ENCODE measurements at regions not wholly inside any gene's neighbourhood (a gene's known extent, or its start where the extent isn't known, plus 50 kb on each side); places are given as distances from the start of the nearest gene placed in this dataset.

- DNase-seq (ENCODE audit: low read depth): no peak
- no peak overlapping the region for H3K4me3 ChIP-seq (ENCODE audit: low read depth, low read length)
Measured at GRCh38 chr2:188909036-188909435, 65.1 kb upstream of the COL3A1 start.

GRCh38 chr2:188916736-188917135 is 57.4 kb upstream of the COL3A1 start:
- no peak for DNase-seq (ENCODE audit: low read depth)
- no peak overlapping the region for H3K4me3 ChIP-seq (ENCODE audit: low read depth, low read length)
- TF ChIP-seq CTCF (conservative IDR thresholded peaks at IDR 0.05; ENCODE audit: low read depth, low read length): no peak

More at GRCh38 chr2:188909036-188909435, 65.1 kb upstream of the COL3A1 start:
- TF ChIP-seq CTCF (conservative IDR thresholded peaks at IDR 0.05; ENCODE audit: low read depth, low read length): no peak

- DNase-seq (ENCODE audit: low read depth): no peak
- no peak overlapping the region for H3K4me3 ChIP-seq (ENCODE audit: low read depth, low read length)
- no peak for TF ChIP-seq CTCF (conservative IDR thresholded peaks at IDR 0.05; ENCODE audit: low read depth, low read length)
Measured at GRCh38 chr2:188917632-188918031, 56.5 kb upstream of the COL3A1 start.

DNA sequence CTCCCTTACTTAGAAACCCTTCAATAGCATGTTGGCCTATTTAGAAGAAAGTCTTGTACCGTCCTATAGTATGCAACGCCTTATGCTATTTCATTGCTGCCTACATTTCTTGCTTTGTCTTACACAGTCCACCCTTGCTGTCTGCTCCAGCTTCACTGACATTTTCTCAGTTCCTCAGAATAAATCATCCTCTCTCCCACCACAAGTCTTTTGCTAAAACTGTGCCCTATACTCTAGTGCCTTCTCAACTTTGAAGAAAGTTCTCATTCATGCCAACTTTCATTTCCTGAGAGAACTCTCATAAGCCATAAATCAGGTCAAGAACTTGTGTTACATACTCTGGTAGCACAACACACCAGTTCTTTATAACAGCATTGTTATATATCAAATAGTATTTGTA is 54.3 kb upstream of the COL3A1 start:
- TF ChIP-seq CTCF (conservative IDR thresholded peaks at IDR 0.05; ENCODE audit: low read depth, low read length): no peak
- no peak for DNase-seq (ENCODE audit: low read depth)
- no peak overlapping the region for H3K4me3 ChIP-seq (ENCODE audit: low read depth, low read length)

DNA sequence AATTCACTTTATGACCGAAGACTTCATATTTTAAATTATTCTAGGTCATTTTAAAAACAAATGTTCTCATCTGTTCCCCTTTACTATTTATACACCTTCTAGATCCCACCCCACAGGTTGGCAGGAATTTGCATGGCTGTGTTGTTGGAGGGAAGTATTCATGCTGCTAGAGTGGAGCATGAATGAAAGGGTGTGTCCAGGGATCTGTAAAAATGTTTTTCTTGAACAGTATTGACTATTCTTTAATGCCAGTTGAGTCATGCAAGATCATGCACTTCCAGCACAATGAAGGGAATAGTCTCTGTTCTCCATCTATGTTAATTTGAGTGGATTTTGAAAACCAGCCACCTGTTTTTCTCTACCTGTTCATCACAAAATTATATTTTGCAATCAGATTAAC is 52.0 kb upstream of the COL3A1 start:
- TF ChIP-seq CTCF (conservative IDR thresholded peaks at IDR 0.05; ENCODE audit: low read depth, low read length): no peak
- no peak for DNase-seq (ENCODE audit: low read depth)
- H3K4me3 ChIP-seq (ENCODE audit: low read depth, low read length): no peak overlapping the region

All from epithelial cell of proximal tubule (primary cell).